NT2/D1 (cell line): ENCODE measurements at regions not wholly inside any gene's neighbourhood (a gene's known extent, or its start where the extent isn't known, plus 50 kb on each side); places are given as distances from the start of the nearest gene placed in this dataset.

Experiments
- SUZ12 ChIP-seq: IDR thresholded peaks from 2 replicates; pipeline ENCODE4 v1.6.1; 2011; ENCODE audit not compliant: insufficient read length, insufficient read depth; ENCODE audit errors: extremely low read depth
- YY1 ChIP-seq: IDR thresholded peaks from 2 replicates; pipeline ENCODE4 v1.6.1; 2011; ENCODE audit not compliant: insufficient read length, insufficient read depth
- ZNF274 ChIP-seq: IDR thresholded peaks from 2 replicates; pipeline ENCODE4 v1.6.1; 2011; ENCODE audit warnings: mild to moderate bottlenecking, low read depth, low read length

- no peak for TF ChIP-seq YY1
- TF ChIP-seq ZNF274: no peak
- TF ChIP-seq SUZ12: no peak
These were observed 51.9 kb downstream of the SYNE3 start for GRCh38 chr14:95464514-95464913.
